ENCODE measurements at regions not wholly inside any gene's neighbourhood (a gene's known extent, or its start where the extent isn't known, plus 50 kb on each side); places are given as distances from the start of the nearest gene placed in this dataset.

- BruUV-seq (replicated peaks): no TSS peak
- TF ChIP-seq CTCF (conservative IDR thresholded peaks at IDR 0.05; ENCODE audit: low read length): no peak
- TF ChIP-seq EZH2phosphoT487 (IDR thresholded peaks at IDR 0.05; ENCODE audit: borderline replicate concordance, low read depth, low read length): no peak
- CTCF ChIA-PET (ENCODE audit: unreplicated experiment): no interaction called here
Observed at GRCh38 chr3:194246709-194247349, 104.3 kb downstream of the CPN2 start.

GRCh38 chr3:194247350-194247740, 103.8 kb downstream of the CPN2 start:
- intact Hi-C loops (cut with micrococcal nuclease; ENCODE audit: unreplicated experiment): no loop called here
- no peak overlapping the region for H3K4me3 ChIP-seq (ENCODE audit: low read depth, low read length, poor library complexity, severe bottlenecking)
- H4K20me1 ChIP-seq (ENCODE audit: insufficient read depth, low read length): no peaks in the 10 kb centered on the region
- H3K4me2 ChIP-seq (ENCODE audit: low read length): no peak overlapping the region
- CTCF ChIA-PET (ENCODE audit: unreplicated experiment): no interaction called here
- TF ChIP-seq EZH2phosphoT487 (IDR thresholded peaks at IDR 0.05; ENCODE audit: borderline replicate concordance, low read depth, low read length) (no peak), CTCF (conservative IDR thresholded peaks at IDR 0.05; ENCODE audit: low read length) (no peak)
- no peaks in the 10 kb centered on the region for H3K36me3 ChIP-seq (ENCODE audit: insufficient read depth, low read length)
- H3K79me2 ChIP-seq (ENCODE audit: insufficient read depth, low read depth, low read length): no peaks in the 10 kb centered on the region
- no peaks in the 10 kb centered on the region for H3K4me1 ChIP-seq (ENCODE audit: insufficient read depth, low read length, poor library complexity, severe bottlenecking)
- no peak for DNase-seq (ENCODE audit: low spot score)
- H3K27ac ChIP-seq (ENCODE audit: low read depth, low read length, poor library complexity, severe bottlenecking): no peak overlapping the region
- H3K9me2 ChIP-seq (ENCODE audit: insufficient read depth, low read length): no peaks in the 10 kb centered on the region
- H2AFZ ChIP-seq (ENCODE audit: low read length): no peak overlapping the region
- BruUV-seq (replicated peaks): no TSS peak
- POLR2A ChIA-PET: no interaction called here
- no peaks in the 10 kb centered on the region for H3K9me3 ChIP-seq (ENCODE audit: low read length)

More at GRCh38 chr3:194246709-194247349, 104.3 kb downstream of the CPN2 start:
- H2AFZ ChIP-seq (ENCODE audit: low read length): no peak overlapping the region
- H4K20me1 ChIP-seq (ENCODE audit: insufficient read depth, low read length): no peaks in the 10 kb centered on the region
- H3K27ac ChIP-seq (ENCODE audit: low read depth, low read length, poor library complexity, severe bottlenecking): no peak overlapping the region
- DNase-seq (ENCODE audit: low spot score): no peak
- no peak overlapping the region for H3K4me3 ChIP-seq (ENCODE audit: low read depth, low read length, poor library complexity, severe bottlenecking)
- H3K9me2 ChIP-seq (ENCODE audit: insufficient read depth, low read length): no peaks in the 10 kb centered on the region
- no peaks in the 10 kb centered on the region for H3K36me3 ChIP-seq (ENCODE audit: insufficient read depth, low read length)
- H3K4me2 ChIP-seq (ENCODE audit: low read length): no peak overlapping the region
- POLR2A ChIA-PET: no interaction called here
- no peaks in the 10 kb centered on the region for H3K9me3 ChIP-seq (ENCODE audit: low read length)
- no peaks in the 10 kb centered on the region for H3K79me2 ChIP-seq (ENCODE audit: insufficient read depth, low read depth, low read length)
- H3K4me1 ChIP-seq (ENCODE audit: insufficient read depth, low read length, poor library complexity, severe bottlenecking): no peaks in the 10 kb centered on the region
- intact Hi-C loops (cut with micrococcal nuclease; ENCODE audit: unreplicated experiment): no loop called here

- Histone ChIP-seq H3K4me1 (ENCODE audit: insufficient read depth, low read length, poor library complexity, severe bottlenecking) (no peaks in the 10 kb centered on the region), H3K4me2 (ENCODE audit: low read length) (no peak overlapping the region), H2AFZ (ENCODE audit: low read length) (no peak overlapping the region), H3K9me2 (ENCODE audit: insufficient read depth, low read length) (no peaks in the 10 kb centered on the region), H3K79me2 (ENCODE audit: insufficient read depth, low read depth, low read length) (no peaks in the 10 kb centered on the region), H3K9me3 (ENCODE audit: low read length) (no peaks in the 10 kb centered on the region), H3K27ac (ENCODE audit: low read depth, low read length, poor library complexity, severe bottlenecking) (no peak overlapping the region), H3K36me3 (ENCODE audit: insufficient read depth, low read length) (no peaks in the 10 kb centered on the region), H4K20me1 (ENCODE audit: insufficient read depth, low read length) (no peaks in the 10 kb centered on the region), H3K4me3 (ENCODE audit: low read depth, low read length, poor library complexity, severe bottlenecking) (no peak overlapping the region)
- intact Hi-C loops (cut with micrococcal nuclease; ENCODE audit: unreplicated experiment): no loop called here
- ChIA-PET POLR2A (interaction anchor here (0.6 kb wide), 1 partner anchor 159 kb away, joined by 7 read pairs; no protein-coding TSS in a partner anchor), CTCF (ENCODE audit: unreplicated experiment) (no interaction called here)
- BruUV-seq (replicated peaks): no TSS peak
- TF ChIP-seq CTCF (conservative IDR thresholded peaks at IDR 0.05; ENCODE audit: low read length): no peak
- no peak for DNase-seq (ENCODE audit: low spot score)
Observed at GRCh38 chr3:194249323-194250097, 101.6 kb downstream of the CPN2 start.
